GM18520 (cell line): ENCODE measurements at regions not wholly inside any gene's neighbourhood (a gene's known extent, or its start where the extent isn't known, plus 50 kb on each side); places are given as distances from the start of the nearest gene placed in this dataset.

ENCODE experiments used
- ATAC-seq: cut with Tn5 transposase; IDR thresholded peaks from one replicate; pipeline ENCODE4 v1.9.1; 2021; ENCODE audit not compliant: unreplicated experiment

DNA sequence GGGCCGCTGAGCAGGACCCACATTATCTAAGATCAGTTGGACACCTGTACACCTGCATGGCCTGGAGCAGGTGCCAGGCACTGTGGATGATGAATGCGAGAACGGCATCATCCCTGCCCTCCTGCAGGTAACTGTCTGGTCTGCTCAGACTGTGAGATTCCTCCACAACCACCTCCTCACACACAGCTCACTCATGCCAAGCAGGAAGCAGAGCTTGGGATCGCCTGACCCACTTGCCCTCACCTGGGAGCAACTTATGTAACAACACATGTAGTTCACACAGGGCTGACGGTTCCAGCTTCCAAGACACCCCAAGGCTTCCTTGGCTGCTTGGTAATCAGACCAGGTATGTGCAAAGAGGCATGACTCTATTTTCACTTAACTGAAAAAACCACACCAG lies 359.2 kb downstream of the PREX1 start:
- ATAC-seq = no peak

DNA sequence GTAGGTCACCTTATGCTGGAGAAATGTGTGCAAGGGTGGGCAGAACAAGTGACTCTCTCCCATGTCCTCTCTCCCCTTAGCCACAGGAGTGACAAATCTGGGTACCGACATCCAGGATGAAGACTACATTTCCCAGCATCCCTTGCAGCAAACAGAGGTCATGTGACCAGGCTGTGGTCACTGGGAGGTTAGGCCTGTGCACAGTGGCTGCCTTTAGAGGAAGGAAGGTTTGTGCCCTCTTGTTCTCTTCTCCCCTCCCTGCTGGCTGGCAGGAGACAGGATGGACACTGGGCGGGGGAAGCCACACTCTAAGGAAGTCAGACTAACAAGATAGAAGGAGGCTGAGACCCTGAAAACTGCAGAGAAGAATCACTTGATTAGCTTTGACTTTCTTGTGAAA lies 360.2 kb downstream of the PREX1 start:
- ATAC-seq = no peak

DNA sequence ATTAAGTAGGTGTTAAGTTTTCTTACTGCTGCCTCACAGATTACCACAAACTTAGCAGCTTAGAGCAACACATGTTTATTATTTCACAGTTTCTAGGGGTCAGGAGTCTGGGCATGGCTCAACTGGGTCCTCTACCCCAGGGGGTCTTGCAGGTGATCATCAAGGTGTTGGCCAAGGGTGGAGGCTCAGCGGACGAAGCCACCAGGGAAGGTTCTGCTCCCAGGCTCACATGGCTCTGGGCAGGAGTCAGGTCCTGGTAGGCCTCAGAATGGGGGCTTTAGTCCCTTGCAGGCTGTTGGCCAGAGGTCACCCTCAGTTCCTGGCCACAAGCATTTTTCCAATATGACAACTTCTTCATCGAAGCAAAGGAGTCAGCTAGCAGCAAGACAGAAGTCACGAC lies 362.5 kb downstream of the PREX1 start:
- ATAC-seq = no peak

DNA sequence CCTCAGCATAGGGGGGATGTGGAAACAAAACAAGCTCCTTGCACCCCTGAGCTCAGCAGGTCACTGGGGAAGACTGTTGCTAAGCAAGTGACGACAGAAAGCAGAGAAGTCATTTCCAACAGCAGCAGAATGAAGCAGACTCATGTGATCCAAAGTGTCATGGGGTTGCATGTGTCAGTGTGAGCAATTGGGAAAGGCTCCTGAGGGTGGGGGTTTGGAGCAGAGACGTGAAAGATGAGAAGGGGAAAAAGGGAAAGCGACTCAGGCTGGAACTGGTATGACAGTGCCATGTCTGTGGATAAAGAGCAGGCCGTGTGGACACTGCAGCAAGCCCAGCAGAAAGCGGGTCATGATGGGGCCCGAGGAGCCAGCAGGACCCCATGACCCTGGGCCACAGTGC lies 363.9 kb downstream of the PREX1 start:
- ATAC-seq = no peak

DNA sequence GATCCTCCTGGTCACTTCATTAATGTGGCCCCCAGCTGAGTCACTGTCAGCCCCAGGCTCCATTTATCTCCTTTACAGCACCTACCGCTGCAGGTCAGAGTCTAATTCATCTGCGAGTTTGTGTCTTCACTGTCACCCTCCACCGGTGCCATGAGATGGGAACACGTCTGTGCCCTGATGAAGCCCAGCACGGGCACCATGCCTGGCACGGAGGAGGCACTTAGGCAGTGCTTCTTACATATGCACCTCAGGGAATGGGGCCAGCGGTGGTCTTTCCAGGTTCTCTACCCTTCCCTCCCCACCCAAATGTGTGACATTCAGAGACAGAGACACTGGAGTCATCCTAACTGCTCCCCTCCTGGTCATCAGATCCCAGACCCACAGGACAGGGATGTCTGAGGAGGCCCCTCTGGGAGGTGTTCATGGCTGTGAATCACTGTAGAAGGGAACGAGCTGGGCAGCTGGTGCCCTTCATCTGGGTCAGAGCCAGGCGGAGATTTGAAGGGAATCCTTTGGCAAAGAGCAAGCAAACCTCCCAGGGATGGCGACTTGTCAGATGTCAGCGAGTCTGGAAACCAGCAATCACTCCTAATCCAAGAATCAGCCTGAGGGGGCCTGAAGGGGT lies 364.6 kb downstream of the PREX1 start:
- ATAC-seq = no peak

DNA sequence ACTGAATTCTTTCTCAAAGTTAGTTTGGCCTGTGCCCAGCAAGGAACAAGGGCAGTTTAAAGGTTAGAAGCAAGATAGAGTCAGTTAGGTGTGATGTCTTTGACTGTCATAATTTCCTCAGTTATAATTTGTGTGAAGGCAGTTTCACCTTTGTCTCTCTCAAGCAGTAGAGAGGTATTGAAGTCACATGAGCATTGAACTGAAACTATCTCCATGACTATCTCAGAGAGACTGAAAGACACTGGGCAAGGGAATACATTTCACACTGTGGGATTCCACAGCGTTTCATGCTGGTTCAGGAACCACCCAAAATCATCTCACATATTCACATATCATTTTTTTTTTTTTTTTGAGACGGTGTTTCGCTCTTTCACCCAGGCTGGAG lies 366.1 kb downstream of the PREX1 start:
- no peak for ATAC-seq

DNA sequence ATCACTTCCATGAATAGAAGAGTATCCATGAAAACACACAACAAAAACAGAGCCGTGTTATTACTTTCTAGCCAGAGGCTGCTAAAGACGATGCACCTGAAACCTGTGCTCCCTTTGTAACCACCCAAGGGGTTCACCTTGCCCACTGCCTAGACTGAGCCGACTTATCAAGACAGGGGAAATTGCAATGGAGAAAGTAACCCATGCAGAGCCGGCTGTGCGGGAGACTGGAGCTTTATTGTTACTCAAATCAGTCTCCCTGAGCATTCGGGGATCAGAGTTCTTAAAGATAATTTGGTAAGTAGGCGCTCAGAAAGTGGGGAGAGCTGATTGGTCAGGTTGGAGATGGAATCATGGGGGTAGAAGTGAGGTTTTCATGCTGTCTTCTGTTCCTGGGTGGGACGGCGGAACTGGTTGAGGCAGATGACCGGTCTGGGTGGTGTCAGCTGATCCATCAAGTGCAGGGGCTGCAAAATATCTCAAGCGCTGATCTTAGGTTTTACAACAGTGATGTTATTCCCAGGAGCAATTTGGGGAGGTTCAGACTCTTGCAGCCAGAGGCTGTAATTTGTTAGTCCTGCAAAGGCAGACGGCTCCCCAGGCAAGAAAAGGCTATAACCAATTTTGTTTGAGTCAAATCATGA lies 366.6 kb downstream of the PREX1 start:
- no peak for ATAC-seq

DNA sequence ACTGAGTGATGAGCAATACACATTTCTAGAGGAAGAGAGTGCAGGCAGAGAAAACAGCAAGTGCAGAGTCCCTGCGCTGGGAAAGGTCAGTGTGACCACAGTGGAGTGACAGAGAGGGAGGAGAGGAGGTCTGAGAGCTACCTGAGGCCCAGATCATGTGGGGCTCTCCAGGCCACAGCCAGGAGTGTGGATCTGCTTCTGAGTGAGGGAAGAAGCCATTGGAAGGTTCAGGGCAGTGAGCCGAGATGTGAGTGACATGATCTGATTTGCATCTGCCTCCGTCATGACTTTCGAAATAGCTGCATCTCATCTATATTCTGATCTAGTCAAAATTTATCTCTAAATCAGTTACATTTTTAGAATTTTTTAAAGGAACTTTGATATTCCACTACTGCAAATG lies 367.1 kb downstream of the PREX1 start:
- ATAC-seq = no peak

DNA sequence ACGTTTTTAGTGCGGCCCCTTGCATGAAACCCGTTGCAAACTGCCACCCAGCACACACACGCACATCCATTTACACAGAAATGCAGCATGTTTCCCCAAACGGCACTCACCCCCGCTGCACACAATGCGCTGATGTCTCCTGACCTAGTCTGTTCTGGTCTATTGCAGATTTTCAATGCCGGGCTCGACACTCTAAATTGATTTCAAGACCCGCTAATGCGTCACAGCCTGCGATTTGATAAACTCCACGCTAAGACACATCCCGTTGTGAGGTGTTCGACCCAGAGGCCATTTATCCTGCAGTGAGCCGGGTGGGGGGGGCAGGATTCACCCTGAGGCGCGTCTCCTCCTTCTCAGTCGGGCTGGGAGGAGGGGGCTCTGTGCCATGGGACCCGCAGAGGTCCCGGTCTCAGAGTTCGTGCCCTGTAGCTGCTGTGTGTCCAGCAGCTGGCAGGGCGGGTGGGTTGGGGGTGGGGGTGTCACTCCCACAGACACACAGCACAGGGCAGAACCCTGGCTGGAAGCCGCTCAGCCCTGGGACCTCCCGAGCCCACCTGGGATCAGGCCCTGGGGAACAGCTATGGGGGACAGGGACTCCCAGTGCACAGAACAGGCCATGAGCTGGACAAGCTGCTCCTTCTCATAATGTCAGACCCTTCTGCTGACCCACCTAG lies 367.9 kb downstream of the PREX1 start:
- ATAC-seq = no peak

DNA sequence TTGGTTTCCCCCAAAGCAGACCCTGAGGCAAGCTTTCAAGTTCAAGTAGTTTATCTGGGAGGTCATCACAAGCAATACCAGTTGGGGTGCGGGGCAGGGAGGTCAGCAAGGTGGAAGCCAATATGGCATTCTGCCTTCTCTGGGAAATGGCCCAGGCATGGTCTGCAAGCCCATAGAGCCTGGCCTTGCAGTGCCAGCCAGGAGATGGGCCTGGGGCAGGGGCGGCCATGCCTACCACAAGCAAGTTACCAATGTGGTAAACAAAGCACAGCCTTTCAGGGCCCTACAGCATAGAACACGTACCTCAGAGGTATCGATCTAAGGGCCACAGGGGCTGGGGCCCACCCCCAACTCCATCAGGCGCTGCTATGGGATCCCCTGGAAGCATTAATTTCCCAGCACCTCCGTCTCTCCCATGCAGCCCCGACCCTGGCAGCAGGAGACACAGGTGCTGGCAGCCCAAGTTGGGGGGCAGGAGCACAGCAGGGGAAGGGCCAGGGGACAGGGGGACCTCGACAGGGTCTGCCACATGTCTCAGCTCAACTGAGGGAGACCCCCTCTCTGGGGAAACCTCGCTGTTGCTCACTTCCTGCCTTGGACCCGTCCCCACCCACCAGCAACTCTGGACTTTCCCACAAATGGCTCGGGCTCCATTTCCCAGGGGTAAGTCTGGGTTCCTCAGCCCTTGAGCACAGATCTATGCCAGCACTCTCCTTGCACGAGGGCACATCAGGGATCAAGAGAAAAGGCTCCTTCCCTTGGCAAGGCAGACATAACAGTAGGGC lies 369.0 kb downstream of the PREX1 start:
- ATAC-seq = no peak

DNA sequence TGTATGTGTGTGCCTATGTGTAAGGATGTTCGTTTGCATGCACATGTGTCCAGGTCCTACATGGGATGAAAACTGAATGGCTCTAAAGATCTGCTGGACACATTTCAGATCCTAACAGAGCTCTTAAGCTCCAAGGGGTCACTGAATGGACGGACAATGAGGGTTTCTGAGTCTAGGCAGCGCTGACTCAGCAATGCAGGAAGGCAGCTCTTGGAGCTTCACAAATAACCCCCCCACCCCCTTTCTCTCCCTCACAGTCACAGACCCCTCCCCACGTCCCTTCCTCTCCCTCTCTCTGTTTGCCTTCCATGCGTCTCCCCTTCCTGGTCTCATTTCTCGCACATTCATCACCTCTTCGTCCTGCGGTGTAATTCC lies 369.8 kb downstream of the PREX1 start:
- no peak for ATAC-seq

DNA sequence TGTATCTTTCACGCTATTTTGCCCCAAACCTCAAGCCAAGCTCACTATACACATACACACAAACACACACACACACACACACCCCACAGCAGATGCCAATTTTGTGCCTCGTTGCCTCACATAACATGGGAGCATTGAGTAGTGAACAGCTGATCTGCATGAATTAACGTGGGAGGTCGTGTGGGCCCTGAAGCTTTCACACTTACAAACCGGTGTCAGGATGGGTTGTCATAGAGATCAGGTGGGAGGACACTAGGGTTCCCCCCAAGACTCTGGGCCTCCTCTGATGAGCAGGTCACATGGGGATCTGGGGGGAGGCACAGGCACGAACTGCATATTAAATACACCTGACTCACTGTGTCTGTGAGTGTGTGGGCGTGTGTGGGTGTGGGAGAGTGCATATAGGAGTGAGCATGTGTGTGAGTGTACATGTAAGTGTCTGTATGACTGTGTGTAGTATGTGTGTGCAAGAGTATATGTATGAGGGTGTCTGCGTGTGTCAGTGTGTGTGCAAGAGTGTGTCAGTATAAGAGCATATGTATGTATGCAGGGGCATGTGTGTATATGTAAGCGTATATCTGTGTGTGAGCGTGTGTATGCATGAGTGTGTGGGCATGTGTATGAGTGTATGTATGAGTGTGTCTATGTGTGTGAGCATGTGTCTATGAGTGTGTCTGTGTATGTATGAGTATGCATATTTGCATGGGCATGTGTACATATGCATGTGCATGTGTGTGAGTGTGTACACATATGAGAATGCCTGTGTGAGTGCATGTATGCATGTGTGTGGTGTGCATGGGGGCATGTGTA lies 370.4 kb downstream of the PREX1 start:
- ATAC-seq = no peak

DNA sequence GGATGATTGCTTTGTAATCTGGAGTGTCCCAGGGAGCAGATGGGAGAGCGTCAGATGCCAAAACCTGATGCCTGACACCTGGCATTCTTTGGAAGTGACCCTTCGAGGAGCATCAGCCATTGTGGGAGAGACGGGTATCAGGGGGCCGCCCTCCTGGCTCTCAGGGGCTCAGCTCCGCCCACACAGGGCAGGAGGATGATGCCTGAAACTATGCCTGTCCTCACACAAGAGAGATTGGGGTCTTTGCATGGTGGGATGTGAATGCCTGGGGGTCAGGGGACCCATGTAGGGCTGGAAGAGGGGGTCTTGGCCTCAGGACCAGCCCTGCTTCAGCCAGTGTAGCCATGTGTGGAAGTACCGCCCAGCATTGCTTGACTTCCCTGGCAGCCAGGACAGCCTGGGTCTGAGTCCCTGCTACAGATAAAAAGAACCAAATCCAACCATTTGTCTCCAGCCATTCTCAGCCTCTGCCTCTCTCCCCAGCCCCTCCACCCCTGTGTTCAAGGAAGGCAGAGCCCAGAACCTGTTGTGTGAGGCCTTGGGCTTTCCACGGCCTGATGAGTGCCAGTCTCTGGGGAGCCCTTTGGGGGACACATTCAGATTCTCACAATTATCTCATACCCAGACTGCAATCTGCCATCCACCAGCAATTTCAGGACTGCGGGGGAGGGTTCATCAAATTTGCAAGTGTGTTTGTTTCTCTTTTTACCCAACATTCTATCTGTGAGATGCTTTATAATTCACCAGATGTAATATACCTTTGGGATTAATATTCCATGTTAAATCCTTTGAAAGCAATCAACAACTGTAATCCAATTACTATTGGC lies 371.2 kb downstream of the PREX1 start:
- ATAC-seq = no peak

DNA sequence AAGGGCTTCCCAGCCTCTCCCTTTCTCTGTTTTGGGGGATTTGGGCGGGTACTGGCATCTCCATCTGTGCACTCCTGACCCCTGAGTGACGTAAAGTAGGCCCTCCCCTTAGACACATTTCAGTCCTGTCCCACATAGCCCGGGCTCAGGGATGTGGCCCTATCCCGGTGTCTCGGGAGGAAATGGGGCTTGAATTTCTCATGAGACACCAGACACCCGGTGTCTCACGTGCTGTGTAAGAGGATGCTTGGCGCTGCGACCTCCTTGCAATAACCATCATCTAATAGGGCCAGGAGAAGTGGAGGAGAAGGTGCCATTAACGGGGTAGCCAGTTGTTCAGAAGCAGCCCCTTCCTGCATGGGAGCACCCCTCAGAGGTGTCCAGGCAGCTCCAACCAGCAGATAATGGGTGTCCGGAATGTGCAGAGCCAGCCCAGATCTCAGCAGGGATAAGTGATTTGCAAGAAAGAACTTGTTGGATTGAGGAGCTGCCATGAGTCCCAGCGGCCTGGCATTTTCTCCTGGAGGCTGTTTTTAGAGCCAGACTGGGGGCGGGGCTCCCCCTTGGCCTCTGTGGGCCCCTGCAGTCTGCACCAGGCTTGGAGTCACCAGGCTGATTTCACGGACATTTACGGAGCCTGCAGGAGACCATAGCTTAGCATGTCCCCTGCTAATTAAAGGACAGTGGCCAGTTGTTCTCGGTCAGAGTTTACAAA lies 372.0 kb downstream of the PREX1 start:
- no peak for ATAC-seq

DNA sequence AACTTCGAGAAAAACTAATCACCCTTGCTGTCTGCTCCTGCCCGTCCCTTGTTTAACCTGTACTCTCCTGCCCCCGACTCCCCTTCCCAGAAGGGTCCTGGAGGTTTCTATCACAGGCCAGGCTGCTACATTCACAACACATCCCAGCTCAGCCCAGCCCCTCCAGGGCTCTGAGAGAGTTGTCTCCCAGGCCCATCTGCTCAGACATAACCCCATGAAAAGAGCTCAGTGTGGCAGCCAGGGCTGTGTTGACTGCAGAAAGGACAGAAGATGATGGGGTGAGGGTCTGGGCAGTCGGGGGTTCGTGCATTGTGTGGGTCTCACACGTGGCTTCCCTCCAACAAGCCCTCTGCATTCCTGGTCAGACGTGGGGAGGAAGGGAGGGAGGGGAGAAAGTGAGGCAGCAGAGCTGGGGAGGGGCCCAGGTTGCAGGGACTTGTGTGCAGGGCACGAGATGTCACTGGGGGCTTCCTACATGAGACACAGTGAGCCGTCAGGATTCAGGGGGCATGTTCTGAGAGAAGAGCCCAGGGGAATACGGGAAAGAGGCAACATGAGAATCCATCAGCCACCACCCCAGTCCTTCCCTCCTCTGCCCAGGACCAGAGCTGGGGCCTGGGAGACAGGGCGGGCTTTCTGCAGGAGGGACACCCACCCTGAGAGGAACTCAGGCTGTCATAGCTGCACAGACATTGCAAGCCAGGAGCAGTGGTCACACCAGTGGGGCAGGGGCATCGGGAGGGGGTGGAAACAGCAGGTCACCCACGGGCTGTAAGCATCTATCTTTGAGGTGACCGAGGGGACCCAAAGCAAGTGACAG lies 372.9 kb downstream of the PREX1 start:
- ATAC-seq = no peak

DNA sequence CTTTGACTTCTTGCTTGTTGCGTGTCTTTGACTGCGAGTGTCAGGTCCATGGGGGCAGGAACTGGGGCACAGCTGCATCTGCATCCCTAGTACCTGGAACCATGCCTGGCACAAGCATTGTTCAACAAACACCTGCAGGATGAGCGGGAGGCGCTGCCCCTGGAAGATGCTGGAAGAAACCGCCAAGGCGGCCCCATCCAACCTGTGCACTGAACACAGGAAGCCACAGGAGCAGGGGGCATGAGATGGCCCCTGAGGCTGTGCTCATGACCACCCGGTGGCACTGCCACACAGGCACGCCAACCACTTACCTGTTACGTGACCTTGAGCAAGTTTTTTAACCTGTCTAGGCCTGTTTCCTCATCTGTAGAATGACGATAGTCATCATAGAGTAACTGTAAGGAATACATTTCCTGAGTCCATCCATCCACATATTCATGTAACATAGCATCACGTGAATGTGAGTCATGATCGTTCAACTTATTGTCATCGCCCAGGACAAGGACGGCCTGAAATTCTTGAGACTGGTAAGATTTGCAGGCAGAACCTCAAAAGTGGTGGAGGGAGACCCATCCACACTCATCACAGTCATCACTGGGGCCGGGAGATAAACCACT lies 374.2 kb downstream of the PREX1 start:
- no peak for ATAC-seq

DNA sequence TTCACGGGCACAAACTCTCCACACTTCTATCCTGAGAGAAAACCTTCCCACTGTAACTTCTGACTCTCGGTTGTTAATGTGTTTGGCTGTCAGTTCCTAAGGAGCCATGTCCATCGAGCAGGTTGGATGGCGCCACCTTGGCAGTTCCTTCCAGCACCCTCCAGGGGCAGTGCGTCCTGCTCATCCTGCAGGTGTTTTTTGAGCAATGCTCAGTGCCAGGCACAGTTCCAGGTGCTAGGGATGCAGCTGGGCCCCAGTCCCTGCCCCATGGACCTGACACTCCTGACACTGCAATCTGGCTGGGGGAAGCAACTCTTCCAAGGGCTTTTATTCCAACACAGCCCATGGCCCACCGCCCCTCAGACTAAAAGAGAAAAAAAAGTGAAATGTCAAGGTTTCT lies 376.4 kb downstream of the PREX1 start:
- no peak for ATAC-seq
